ENCODE measurements at regions not wholly inside any gene's neighbourhood (a gene's known extent, or its start where the extent isn't known, plus 50 kb on each side); places are given as distances from the start of the nearest gene placed in this dataset.
"Not testable (repeated sequence)": the region's sequence is repeated elsewhere in the genome, so short reads cannot be mapped to it uniquely, and the experiment has no call there.

- DNase-seq, result no peak
Observed at GRCh38 chr5:119897537-119898370, 268.4 kb downstream of the FAM170A start.

GRCh38 chr5:119899981-119900380, 270.6 kb downstream of the FAM170A start:
- DNase-seq, result no peak

DNA sequence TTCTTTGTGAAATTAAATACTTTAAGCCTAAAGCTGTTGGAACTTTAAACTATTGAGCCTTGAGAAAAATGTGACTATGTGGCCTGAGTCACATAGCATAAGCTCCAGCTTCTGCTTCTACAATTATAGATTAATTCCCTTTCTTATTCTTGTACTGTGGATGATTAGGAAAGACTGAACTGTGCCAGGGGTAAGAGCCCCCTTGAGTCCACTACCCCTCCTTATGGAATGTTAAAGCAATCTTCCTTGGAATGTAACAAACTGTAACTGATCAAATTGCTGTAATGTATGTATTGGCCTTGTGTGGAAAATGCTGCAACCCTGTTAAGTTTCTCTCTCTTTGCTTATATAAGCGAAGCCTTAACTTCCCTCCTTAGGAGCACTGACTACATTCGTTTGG, 273.2 kb downstream of the FAM170A start:
- DNase-seq, result no peak

DNA sequence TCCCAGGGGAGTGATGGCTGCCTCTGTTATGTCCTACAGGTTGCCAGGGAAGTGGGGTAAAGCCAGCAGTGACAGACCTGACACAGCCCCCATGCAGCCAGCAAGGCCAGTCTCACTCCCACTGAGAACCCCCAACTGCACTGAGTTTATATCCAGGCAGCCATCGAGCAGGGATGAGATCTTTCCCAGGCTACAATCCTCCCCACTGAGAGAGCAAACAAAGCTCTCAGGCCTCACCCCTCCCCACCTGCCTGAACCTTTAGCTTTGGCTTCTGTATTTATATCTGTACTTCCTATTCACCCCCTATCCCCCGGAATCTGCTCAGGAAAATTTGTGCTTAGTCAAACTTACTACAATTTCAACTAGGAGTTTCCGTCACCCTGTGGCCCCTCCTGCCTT, 284.1 kb downstream of the FAM170A start:
- DNase-seq, result no peak

- DNase-seq, result no peak
Observed at GRCh38 chr5:119919279-119919678, 289.9 kb downstream of the FAM170A start.

- no peak for DNase-seq
Observed at GRCh38 chr5:119926301-119926700, 296.9 kb downstream of the FAM170A start.

GRCh38 chr5:119928974-119929373, 299.6 kb downstream of the FAM170A start:
- DNase-seq, result no peak

DNA sequence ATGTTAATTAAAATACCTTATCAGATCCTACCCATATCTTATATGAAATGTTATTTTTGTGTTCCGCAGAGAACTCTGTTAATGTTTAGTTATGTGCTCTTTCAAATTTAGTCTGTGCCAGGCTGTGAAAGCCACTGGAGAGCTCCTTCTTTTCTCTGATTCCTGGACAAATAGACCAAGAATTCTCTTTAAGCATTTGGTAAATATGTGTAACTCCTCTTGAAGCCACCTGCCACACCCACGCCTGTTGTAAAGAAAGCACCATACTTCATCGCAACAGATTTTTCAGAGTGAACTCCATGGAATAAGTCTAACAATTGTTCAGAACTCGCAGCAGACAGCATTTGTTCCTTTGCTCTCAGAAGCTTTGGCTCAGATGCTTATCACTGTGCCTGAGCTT, 301.1 kb downstream of the FAM170A start:
- DNase-seq, result no peak

DNA sequence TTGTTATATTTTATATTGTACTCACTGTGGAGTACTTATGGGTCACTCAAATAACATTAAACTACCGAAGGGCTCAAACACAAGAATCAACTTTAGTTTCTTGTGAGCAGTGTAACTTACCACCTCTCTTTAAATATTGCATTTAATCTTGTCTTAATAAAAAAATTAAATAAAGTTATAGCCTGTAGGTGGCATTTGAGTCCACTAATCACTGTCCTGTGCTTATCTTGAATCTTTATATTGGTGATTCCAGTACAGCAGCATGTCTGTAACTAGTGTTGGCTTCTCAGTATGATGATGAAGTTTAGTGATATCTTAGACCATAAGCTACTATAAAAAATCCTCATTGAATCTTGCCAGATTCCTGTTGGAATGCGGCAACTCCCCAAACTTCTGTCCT, 313.8 kb downstream of the FAM170A start:
- peak; percentile 51 for DNase-seq

GRCh38 chr5:119945691-119946090, 316.3 kb downstream of the FAM170A start:
- DNase-seq, result no peak

GRCh38 chr5:119948162-119948561, 318.8 kb downstream of the FAM170A start:
- no peak for DNase-seq

GRCh38 chr5:119949426-119949999, 320.2 kb downstream of the FAM170A start:
- DNase-seq, result no peak

- no peak for DNase-seq
Observed at GRCh38 chr5:119951330-119951934, 322.1 kb downstream of the FAM170A start.

DNA sequence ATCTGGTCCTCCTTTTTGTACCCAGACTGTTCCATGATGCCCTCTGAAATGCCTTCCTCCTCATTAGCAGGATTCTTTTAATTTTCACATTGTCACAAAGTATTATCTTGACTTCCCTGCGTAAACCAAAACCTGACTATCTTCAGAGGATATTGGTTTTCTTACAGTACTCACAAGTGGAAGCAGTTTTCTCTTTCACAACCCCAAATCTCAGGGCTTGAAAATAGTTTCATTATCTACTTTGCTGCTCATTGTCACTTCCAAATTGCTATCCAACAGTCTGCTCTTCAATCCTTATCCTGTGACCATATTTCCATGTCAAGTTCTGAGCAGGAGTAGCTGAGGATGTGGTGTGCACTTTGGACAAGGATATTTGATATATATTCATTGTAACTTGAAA, 324.1 kb downstream of the FAM170A start:
- DNase-seq, result no peak

- no peak for DNase-seq
Observed at GRCh38 chr5:119954106-119954505, 324.7 kb downstream of the FAM170A start.

GRCh38 chr5:119961993-119962392, 332.6 kb downstream of the FAM170A start:
- no peak for DNase-seq

- DNase-seq, result peak; percentile 12
Observed at GRCh38 chr5:119966028-119966427, 336.7 kb downstream of the FAM170A start.

- DNase-seq, result no peak
Observed at GRCh38 chr5:119968690-119969089, 339.3 kb downstream of the FAM170A start.

DNA sequence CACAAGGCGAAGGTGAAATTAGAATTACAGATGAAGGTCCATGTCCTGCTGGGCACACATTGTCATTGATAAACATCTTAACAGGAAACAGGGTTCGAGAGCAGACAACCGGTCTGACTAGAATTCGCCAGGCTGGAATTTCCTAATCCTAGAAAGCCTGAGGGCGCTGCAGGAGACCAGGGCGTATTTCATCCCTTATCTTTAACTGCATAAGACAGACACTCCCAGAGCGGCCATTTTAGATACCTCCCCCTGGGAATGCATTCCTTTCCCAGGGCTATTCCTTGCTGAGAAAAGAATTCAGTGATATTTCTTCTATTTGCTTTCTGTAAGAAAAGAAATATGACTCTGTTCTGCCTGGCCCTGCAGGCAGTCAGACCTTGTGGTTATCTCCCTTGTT, 357.7 kb downstream of the FAM170A start:
- not testable (repeated sequence) for DNase-seq

DNA sequence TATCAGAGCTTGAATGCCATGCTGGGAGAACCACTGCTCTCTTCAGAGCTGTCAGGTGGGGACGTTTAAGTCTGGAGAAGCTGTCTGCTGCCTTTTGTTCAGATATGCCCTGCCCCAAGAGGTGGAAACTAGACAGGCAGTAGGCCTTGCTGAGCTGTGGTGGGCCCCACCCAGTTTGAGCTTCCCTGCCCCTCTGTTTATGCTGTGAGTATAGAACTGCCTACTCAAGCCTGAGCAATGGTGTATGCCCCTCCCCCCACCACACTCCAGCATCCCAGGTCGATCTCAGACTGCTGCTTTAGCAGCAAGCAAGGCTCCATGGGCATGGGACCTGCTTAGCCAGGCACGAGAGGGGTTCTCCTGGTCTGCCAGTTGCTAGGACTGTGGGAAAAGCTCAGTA, 362.3 kb downstream of the FAM170A start:
- DNase-seq, result no peak

DNA sequence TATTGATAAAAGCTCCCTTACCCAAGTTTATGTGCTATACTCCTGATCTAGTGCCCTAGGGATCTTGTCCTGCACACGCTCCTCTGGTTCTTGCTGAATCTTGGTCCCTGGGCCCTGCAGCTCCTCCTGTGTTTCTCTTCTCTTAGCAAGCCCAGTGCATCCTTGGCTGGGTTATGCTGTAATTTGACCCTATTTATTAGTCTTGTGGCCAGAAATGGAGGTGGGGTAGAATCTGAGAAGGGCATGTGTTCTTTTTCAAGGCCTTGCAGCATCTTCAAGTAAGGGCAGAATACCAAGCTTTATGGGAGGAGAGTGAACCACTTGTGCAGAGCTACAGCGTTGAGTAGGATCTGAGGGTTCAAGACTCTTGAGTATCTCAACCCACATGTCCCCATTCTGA, 366.8 kb downstream of the FAM170A start:
- no peak for DNase-seq

GRCh38 chr5:120007598-120007997, 378.2 kb downstream of the FAM170A start:
- no peak for DNase-seq

GRCh38 chr5:120012431-120012830, 383.1 kb downstream of the FAM170A start:
- no peak for DNase-seq

DNA sequence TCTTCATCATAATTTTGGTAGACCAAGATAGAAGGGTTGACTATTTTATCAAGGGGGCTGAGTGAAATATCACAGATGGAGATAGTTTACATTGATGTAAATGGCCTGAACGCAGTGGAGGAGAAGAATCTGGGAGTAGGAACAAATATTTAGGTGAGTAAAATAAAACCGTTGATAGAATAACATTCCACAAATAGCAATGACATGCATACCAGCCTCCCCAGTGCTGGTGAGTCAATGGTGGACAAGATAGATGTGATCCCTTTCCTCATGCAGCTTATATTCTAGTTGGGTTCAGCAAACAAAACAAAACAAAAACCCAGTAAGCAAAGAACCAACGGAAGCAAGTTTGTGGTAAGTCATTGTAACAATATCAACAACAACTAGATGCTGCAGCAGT, 385.2 kb downstream of the FAM170A start:
- DNase-seq, result no peak

All from HCEC 1CT (cell line).